RWPE1 (cell line): ENCODE measurements at regions not wholly inside any gene's neighbourhood (a gene's known extent, or its start where the extent isn't known, plus 50 kb on each side); places are given as distances from the start of the nearest gene placed in this dataset.

Experiments used
- CTCF ChIA-PET: fragments of 350-600 bp; sonication (Branson Sonifier 250); formaldehyde crosslinking; extraction: SDS; loops from one replicate; lab custom pipeline; 2021; lab: Yijun Ruan, JAX
- POLR2A ChIA-PET: fragments of 400-600 bp; formaldehyde crosslinking; extraction: SDS; loops from one replicate; lab custom pipeline; 2020; ENCODE audit warnings: antibody characterized with exemption; ENCODE audit not compliant: low non-redundant PET; lab: Yijun Ruan, JAX
- DNase-seq: peaks from one replicate; pipeline ENCODE4 v3.0.0; 2012; ENCODE audit warnings: low spot score
- H3K27ac ChIP-seq: fragments of 450-650 bp; 2 replicates; pipeline ENCODE4 v1.5.1; 2017
- CTCF ChIP-seq: fragments of 450-650 bp; conservative IDR thresholded peaks from 2 replicates; pipeline ENCODE4 v1.5.1; 2017; ENCODE audit warnings: low read depth, mild to moderate bottlenecking

GRCh38 chr3:170709046-170709445 lies 123.2 kb upstream of the SLC7A14 start:
- TF ChIP-seq CTCF = no peak
- ChIA-PET CTCF (interaction anchor here (0.6 kb wide), 1 partner anchor 13 kb away, joined by 3 read pairs; no protein-coding TSS in a partner anchor), POLR2A (no interaction called here)
- no peak for DNase-seq
- H3K27ac ChIP-seq = peak overlapping the region; percentile 47

- TF ChIP-seq CTCF = no peak
- H3K27ac ChIP-seq = no peak overlapping the region
- CTCF ChIA-PET = no interaction called here
- POLR2A ChIA-PET = no interaction called here
- peak; percentile 49 for DNase-seq
Observed at GRCh38 chr3:170707899-170708298, 122.0 kb upstream of the SLC7A14 start.

- no peak for TF ChIP-seq CTCF
- DNase-seq = no peak
- H3K27ac ChIP-seq = no peak overlapping the region
- CTCF ChIA-PET = interaction anchor here (0.7 kb wide), 1 partner anchor 12 kb away, joined by 3 read pairs; no protein-coding TSS in a partner anchor
- POLR2A ChIA-PET = no interaction called here
Observed at GRCh38 chr3:170705131-170705530, 119.3 kb upstream of the SLC7A14 start.

- ChIA-PET POLR2A (no interaction called here), CTCF (no interaction called here)
- TF ChIP-seq CTCF = no peak
- peak; percentile 51 for DNase-seq
- H3K27ac ChIP-seq = peak overlapping the region; percentile 34; the same call in 1 of the 2 replicates
Observed at GRCh38 chr3:170703121-170703588, 117.3 kb upstream of the SLC7A14 start.

GRCh38 chr3:170701696-170702678 lies 116.1 kb upstream of the SLC7A14 start:
- CTCF ChIA-PET = no interaction called here
- no peak for DNase-seq
- H3K27ac ChIP-seq = no peak overlapping the region
- POLR2A ChIA-PET = no interaction called here
- TF ChIP-seq CTCF = no peak

GRCh38 chr3:170700054-170700404 lies 114.2 kb upstream of the SLC7A14 start:
- POLR2A ChIA-PET = no interaction called here

More at GRCh38 chr3:170700054-170700404, 114.2 kb upstream of the SLC7A14 start:
- no peak overlapping the region for H3K27ac ChIP-seq
- TF ChIP-seq CTCF = no peak
- no peak for DNase-seq
- CTCF ChIA-PET = no interaction called here
